ENCODE measurements at regions not wholly inside any gene's neighbourhood (a gene's known extent, or its start where the extent isn't known, plus 50 kb on each side); places are given as distances from the start of the nearest gene placed in this dataset.

DNA sequence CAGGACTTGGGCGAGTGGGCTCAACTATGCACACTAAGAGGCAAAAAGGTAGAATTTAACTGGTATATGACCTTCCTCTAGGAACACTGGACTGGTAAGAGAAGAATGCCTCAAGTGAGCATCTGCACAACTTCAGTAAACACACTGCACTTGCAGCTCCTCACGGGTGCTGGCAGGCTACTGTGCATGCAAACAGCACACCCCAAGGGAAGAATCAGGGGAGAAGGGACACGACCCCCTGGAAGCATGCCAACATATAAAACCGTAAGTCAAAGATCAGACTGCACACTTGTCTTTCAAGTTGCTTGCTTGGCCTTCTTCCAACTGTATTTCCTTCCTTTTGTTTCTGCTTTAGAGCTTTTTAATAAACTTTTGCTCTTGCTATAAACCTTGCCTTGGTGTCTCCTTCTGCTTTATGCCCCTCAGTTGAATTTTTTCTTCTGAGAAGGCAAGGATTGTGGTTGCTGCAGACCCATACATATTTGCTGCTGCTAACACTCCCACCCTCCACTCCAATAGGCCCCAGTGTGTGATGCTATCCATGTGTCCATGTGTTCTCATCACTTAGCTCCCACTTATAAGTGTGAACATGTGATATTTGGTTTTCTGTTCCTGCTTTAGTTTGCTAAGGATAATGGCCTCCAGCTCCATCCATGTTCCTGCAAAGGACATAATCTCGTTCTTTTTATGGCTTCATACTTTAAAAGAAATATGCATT, 263.7 kb upstream of the SPOPL start:
- H3K27me3 ChIP-seq (ENCODE audit: control insufficient read depth, insufficient read depth, low read length), result no peaks in the 10 kb centered on the region
- H3K27ac ChIP-seq (ENCODE audit: low read depth in 2 of 2, low read length in 2 of 2), result no peak overlapping the region
- no peaks in the 10 kb centered on the region for H3K9me3 ChIP-seq (ENCODE audit: control insufficient read depth in 2 of 3, insufficient read depth in 1 of 3, low read length in 3 of 3)
- TF ChIP-seq, protein P1, sequence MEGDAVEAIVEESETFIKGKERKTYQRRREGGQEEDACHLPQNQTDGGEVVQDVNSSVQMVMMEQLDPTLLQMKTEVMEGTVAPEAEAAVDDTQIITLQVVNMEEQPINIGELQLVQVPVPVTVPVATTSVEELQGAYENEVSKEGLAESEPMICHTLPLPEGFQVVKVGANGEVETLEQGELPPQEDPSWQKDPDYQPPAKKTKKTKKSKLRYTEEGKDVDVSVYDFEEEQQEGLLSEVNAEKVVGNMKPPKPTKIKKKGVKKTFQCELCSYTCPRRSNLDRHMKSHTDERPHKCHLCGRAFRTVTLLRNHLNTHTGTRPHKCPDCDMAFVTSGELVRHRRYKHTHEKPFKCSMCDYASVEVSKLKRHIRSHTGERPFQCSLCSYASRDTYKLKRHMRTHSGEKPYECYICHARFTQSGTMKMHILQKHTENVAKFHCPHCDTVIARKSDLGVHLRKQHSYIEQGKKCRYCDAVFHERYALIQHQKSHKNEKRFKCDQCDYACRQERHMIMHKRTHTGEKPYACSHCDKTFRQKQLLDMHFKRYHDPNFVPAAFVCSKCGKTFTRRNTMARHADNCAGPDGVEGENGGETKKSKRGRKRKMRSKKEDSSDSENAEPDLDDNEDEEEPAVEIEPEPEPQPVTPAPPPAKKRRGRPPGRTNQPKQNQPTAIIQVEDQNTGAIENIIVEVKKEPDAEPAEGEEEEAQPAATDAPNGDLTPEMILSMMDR (IDR thresholded peaks at IDR 0.05; ENCODE audit: borderline replicate concordance, extremely low read depth, insufficient read depth), result no peak
- H3K4me1 ChIP-seq (ENCODE audit: control insufficient read depth in 2 of 3, insufficient read depth in 2 of 3, low read depth in 1 of 3, low read length in 3 of 3), result peaks cover 0 to 3% (median 2%) of the 10 kb centered on the region in 3 donors
- H3K4me3 ChIP-seq (ENCODE audit: low read length in 3 of 3), result no peak overlapping the region
- no peak for FAIRE-seq
- H3K36me3 ChIP-seq (ENCODE audit: control insufficient read depth in 2 of 3, insufficient read depth in 3 of 3, low read length in 3 of 3), result no peaks in the 10 kb centered on the region
- DNase-seq, result peak in 3 of 5 donors; percentile 20 to 46 (median 31)
- no peak overlapping the region for H3K9ac ChIP-seq (ENCODE audit: low read length in 3 of 3)
- intact Hi-C loops (cut with DNase I), result no loop called here

DNA sequence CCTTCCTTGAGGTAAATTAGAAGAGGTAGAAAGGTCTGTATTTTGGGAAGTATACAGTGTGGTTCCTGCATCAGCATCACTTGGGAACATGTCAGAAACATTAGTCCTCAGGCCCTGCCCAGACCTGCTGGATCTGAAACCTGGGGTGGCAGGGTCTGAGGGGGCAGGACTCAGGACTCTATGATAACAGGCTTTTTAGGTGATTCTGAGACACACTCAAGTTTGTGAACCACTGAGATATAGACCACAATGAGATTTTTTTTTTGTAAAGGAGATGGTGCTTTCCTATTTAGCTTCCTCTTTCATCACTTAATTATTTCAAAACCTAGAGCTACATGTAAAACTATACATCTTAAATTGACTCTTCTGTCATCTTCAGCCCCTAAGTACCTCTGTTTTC, 262.7 kb upstream of the SPOPL start:
- Histone ChIP-seq H3K9me3 (ENCODE audit: control insufficient read depth in 2 of 3, insufficient read depth in 1 of 3, low read length in 3 of 3) (no peaks in the 10 kb centered on the region), H3K27me3 (ENCODE audit: control insufficient read depth, insufficient read depth, low read length) (no peaks in the 10 kb centered on the region), H3K27ac (ENCODE audit: low read depth in 2 of 2, low read length in 2 of 2) (no peak overlapping the region), H3K4me1 (ENCODE audit: control insufficient read depth in 2 of 3, insufficient read depth in 2 of 3, low read depth in 1 of 3, low read length in 3 of 3) (peaks cover 0 to 3% (median 2%) of the 10 kb centered on the region in 3 donors), H3K36me3 (ENCODE audit: control insufficient read depth in 2 of 3, insufficient read depth in 3 of 3, low read length in 3 of 3) (no peaks in the 10 kb centered on the region), H3K4me3 (ENCODE audit: low read length in 3 of 3) (no peak overlapping the region), H3K9ac (ENCODE audit: low read length in 3 of 3) (no peak overlapping the region)
- intact Hi-C loops (cut with DNase I), result no loop called here
- FAIRE-seq, result no peak
- TF ChIP-seq, protein P1 (IDR thresholded peaks at IDR 0.05; ENCODE audit: borderline replicate concordance, extremely low read depth, insufficient read depth), result no peak
- DNase-seq, result no peak

DNA sequence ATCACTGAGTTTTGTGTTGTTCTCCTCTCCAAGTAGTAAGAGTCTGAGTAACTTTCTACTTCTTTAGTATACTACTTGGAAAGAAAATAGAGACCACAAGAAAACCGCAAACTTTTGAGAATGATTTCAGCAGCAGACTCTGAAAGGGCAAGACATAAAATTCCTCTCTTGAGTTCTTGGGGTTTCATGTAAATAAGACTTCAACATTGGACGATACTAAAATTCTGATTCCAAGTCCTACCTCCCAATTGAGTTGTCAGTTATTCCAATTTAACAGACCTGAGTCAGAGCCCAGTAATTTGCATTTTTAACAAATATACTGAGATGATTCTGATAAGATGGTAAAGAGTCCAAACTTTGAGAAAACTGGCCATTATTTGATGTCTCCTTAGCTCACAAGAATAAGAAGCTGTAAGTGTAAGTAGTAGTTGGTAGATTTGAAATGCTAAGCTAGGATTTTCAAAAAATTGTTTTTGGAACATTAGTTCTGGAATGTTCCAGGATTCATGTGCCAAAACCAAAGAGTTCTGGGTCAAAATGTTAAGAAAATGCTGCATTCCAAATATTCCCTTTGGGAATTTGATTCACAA, 261.6 kb upstream of the SPOPL start:
- FAIRE-seq (no peak), DNase-seq (peak in 1 of 5 donors; percentile 36)
- no peaks in the 10 kb centered on the region for H3K36me3 ChIP-seq (ENCODE audit: control insufficient read depth in 2 of 3, insufficient read depth in 3 of 3, low read length in 3 of 3)
- H3K4me1 ChIP-seq (ENCODE audit: control insufficient read depth in 2 of 3, insufficient read depth in 2 of 3, low read depth in 1 of 3, low read length in 3 of 3), result peaks cover 0 to 3% (median 2%) of the 10 kb centered on the region in 3 donors
- no peak overlapping the region for H3K9ac ChIP-seq (ENCODE audit: low read length in 3 of 3)
- no peak overlapping the region for H3K27ac ChIP-seq (ENCODE audit: low read depth in 2 of 2, low read length in 2 of 2)
- TF ChIP-seq, protein P1 (IDR thresholded peaks at IDR 0.05; ENCODE audit: borderline replicate concordance, extremely low read depth, insufficient read depth), result no peak
- intact Hi-C loops (cut with DNase I), result no loop called here
- H3K4me3 ChIP-seq (ENCODE audit: low read length in 3 of 3), result no peak overlapping the region
- no peaks in the 10 kb centered on the region for H3K9me3 ChIP-seq (ENCODE audit: control insufficient read depth in 2 of 3, insufficient read depth in 1 of 3, low read length in 3 of 3)
- no peaks in the 10 kb centered on the region for H3K27me3 ChIP-seq (ENCODE audit: control insufficient read depth, insufficient read depth, low read length)
